Activated T-cell treated with anti-CD3 and anti-CD28 coated beads, Interleukin-2, amount 50 U/mL, for 24 hours (primary cell): ENCODE measurements at regions not wholly inside any gene's neighbourhood (a gene's known extent, or its start where the extent isn't known, plus 50 kb on each side); places are given as distances from the start of the nearest gene placed in this dataset.

Experiments
- DNase-seq: peaks from one replicate; pipeline ENCODE4 v3.0.0-alpha.2; 2020
- H3K27ac Mint-ChIP-seq: 2 replicates; pipeline ENCODE4 v1.8.0; 2020; ENCODE audit warnings: mild to moderate bottlenecking, mixed read lengths
- H3K27me3 Mint-ChIP-seq: 2 replicates; pipeline ENCODE4 v1.8.0; 2020; ENCODE audit warnings: mixed read lengths
- H3K36me3 Mint-ChIP-seq: 2 replicates; pipeline ENCODE4 v1.8.0; 2020; ENCODE audit warnings: low read depth, mixed read lengths
- H3K4me1 Mint-ChIP-seq: 2 replicates; pipeline ENCODE4 v1.8.0; 2020; ENCODE audit warnings: low read depth, mixed read lengths
- H3K4me3 Mint-ChIP-seq: 2 replicates; pipeline ENCODE4 v1.8.0; 2020; ENCODE audit warnings: mild to moderate bottlenecking, moderate library complexity, mixed read lengths
- H3K9me3 Mint-ChIP-seq: 2 replicates; pipeline ENCODE4 v1.8.0; 2020; ENCODE audit warnings: mixed read lengths

DNA sequence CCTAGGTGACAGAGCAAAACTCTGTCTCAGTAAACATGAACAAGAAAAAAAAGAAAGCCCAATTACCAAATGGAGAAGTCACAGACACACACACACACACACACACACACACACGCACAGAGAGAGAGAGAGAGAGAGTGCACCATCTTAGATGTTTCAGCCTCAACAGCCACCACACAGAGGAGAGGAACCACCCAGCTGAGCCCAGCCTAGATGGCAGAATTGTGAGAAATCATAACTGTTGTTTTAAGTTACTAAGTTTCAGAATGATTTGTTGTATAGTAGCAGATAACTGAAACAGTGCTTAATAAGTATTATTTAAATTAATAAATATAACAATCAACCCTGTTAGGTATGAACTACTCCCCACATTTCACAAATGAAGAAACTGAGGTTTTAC, 321.2 kb downstream of the ZNF621 start:
- Mint-ChIP-seq H3K4me1 (no peaks in the 10 kb centered on the region), H3K27me3 (peaks cover 5% of the 10 kb centered on the region), H3K9me3 (no peaks in the 10 kb centered on the region), H3K27ac (no peak overlapping the region), H3K4me3 (no peak overlapping the region), H3K36me3 (no peaks in the 10 kb centered on the region)
- DNase-seq: no peak

GRCh38 chr3:40846451-40846850, 321.7 kb downstream of the ZNF621 start:
- no peaks in the 10 kb centered on the region for H3K9me3 Mint-ChIP-seq
- no peak overlapping the region for H3K27ac Mint-ChIP-seq
- no peak overlapping the region for H3K4me3 Mint-ChIP-seq

GRCh38 chr3:40847551-40847992, 322.8 kb downstream of the ZNF621 start:
- Mint-ChIP-seq H3K4me3 (no peak overlapping the region), H3K27ac (no peak overlapping the region), H3K4me1 (no peaks in the 10 kb centered on the region), H3K9me3 (no peaks in the 10 kb centered on the region), H3K27me3 (peaks cover 5% of the 10 kb centered on the region), H3K36me3 (no peaks in the 10 kb centered on the region)
- no peak for DNase-seq

More at GRCh38 chr3:40846451-40846850, 321.7 kb downstream of the ZNF621 start:
- H3K36me3 Mint-ChIP-seq: no peaks in the 10 kb centered on the region
- H3K4me1 Mint-ChIP-seq: no peaks in the 10 kb centered on the region
- DNase-seq: no peak
- peaks cover 5% of the 10 kb centered on the region for H3K27me3 Mint-ChIP-seq

- no peak for DNase-seq
- H3K9me3 Mint-ChIP-seq: no peaks in the 10 kb centered on the region
- H3K27me3 Mint-ChIP-seq: peaks cover 5% of the 10 kb centered on the region
- no peak overlapping the region for H3K27ac Mint-ChIP-seq
- H3K4me3 Mint-ChIP-seq: no peak overlapping the region
- H3K36me3 Mint-ChIP-seq: no peaks in the 10 kb centered on the region
- H3K4me1 Mint-ChIP-seq: no peaks in the 10 kb centered on the region
Observed at GRCh38 chr3:40848421-40848820, 323.7 kb downstream of the ZNF621 start.

GRCh38 chr3:40850861-40851260, 326.1 kb downstream of the ZNF621 start:
- Mint-ChIP-seq H3K4me3 (no peak overlapping the region), H3K4me1 (no peaks in the 10 kb centered on the region), H3K27ac (no peak overlapping the region), H3K27me3 (peaks cover 5% of the 10 kb centered on the region), H3K36me3 (no peaks in the 10 kb centered on the region), H3K9me3 (no peaks in the 10 kb centered on the region)
- DNase-seq: no peak

DNA sequence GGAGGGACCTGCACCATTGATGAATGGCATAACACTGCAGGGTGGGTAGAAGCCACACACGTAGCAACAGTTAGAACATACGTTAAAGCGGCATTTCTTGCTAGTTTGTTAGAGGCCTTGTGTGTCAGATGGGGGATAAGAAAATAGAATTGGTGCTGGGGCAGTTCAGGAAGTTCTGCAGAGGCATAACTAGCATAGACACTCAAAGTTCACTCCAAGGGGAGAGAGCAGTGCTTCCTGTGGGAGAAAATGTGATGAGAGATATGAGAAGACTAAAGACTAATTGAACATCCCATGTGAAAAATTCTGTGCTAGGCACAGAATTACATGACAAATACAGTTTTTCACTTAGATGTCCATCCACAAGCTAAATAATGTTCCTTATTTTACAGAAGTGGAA, 327.1 kb downstream of the ZNF621 start:
- no peaks in the 10 kb centered on the region for H3K36me3 Mint-ChIP-seq
- DNase-seq: no peak
- H3K4me3 Mint-ChIP-seq: no peak overlapping the region
- no peaks in the 10 kb centered on the region for H3K9me3 Mint-ChIP-seq
- H3K27me3 Mint-ChIP-seq: no peaks in the 10 kb centered on the region
- H3K4me1 Mint-ChIP-seq: no peaks in the 10 kb centered on the region
- H3K27ac Mint-ChIP-seq: no peak overlapping the region

GRCh38 chr3:40852712-40853111, 328.0 kb downstream of the ZNF621 start:
- H3K4me1 Mint-ChIP-seq: no peaks in the 10 kb centered on the region
- H3K9me3 Mint-ChIP-seq: no peaks in the 10 kb centered on the region
- no peak for DNase-seq
- H3K27me3 Mint-ChIP-seq: no peaks in the 10 kb centered on the region
- H3K27ac Mint-ChIP-seq: no peak overlapping the region
- no peaks in the 10 kb centered on the region for H3K36me3 Mint-ChIP-seq
- H3K4me3 Mint-ChIP-seq: no peak overlapping the region

DNA sequence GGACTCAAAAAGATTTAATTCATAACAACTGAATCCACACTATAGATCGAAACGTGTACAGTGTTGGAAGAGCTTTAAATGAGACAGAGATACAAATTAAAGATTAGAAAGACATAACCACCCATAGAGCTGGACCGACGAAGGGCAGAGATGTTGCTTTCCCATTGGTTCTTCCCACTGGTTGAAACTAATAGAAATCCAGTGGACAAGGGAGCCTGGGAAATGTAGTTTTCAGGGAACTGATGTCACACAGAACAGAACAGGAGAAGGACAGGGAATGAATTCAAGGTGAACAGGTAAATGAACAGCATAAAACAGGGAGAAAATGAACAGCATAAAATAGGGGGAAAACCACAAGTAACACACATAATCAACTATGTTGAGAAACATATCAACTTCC, 328.7 kb downstream of the ZNF621 start:
- Mint-ChIP-seq H3K4me3 (no peak overlapping the region), H3K36me3 (no peaks in the 10 kb centered on the region), H3K4me1 (no peaks in the 10 kb centered on the region), H3K27me3 (no peaks in the 10 kb centered on the region), H3K27ac (no peak overlapping the region), H3K9me3 (no peaks in the 10 kb centered on the region)
- no peak for DNase-seq

DNA sequence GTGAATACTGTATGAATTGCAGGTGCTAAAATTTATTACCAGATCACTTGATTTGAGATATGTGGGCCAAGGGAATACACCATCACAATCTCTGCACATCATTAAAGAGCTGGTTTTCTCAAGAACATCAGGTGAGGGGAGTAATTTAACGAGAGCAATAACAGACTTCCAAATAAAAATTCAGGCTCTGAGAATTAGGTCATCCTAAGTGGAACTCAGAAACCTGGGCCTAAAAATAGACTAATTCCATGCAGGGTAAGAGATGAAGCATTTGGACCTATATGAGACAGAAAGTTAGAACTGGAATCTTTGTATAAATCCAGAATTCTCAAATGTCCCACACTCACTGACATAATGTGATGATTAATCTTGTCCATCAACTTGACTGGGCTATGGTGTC, 331.1 kb downstream of the ZNF621 start:
- H3K9me3 Mint-ChIP-seq: no peaks in the 10 kb centered on the region

GRCh38 chr3:40858364-40859115, 333.8 kb downstream of the ZNF621 start:
- Mint-ChIP-seq H3K27me3 (peaks cover 4% of the 10 kb centered on the region), H3K4me3 (no peak overlapping the region)

More for the DNA sequence above, 331.1 kb downstream of the ZNF621 start:
- Mint-ChIP-seq H3K36me3 (no peaks in the 10 kb centered on the region), H3K27ac (no peak overlapping the region), H3K27me3 (no peaks in the 10 kb centered on the region), H3K4me3 (no peak overlapping the region), H3K4me1 (no peaks in the 10 kb centered on the region)
- DNase-seq: no peak

DNA sequence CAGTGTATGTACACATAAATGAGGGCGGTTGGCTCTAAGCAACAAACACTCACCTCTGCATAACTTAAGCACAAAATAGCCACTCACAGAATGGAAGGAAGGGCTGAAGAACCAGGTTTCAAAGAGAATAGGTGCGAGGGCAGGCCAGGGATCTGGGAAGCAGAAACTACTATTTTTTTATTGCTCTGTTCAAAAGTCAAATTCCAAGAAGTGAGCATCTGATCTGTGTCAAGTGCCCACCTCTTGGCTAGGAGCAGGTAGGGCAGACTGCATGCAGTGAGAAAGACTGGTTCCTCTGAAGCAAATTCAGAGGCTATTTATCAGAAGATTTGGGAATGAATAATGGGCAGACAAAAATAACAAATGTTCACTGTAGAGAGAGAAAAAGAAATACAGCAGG, 336.4 kb upstream of the CTNNB1 start:
- Mint-ChIP-seq H3K4me3 (no peak overlapping the region), H3K9me3 (no peaks in the 10 kb centered on the region), H3K4me1 (no peaks in the 10 kb centered on the region), H3K27ac (no peak overlapping the region), H3K36me3 (no peaks in the 10 kb centered on the region), H3K27me3 (peaks cover 7% of the 10 kb centered on the region)
- DNase-seq: no peak

More at GRCh38 chr3:40858364-40859115, 333.8 kb downstream of the ZNF621 start:
- Mint-ChIP-seq H3K9me3 (no peaks in the 10 kb centered on the region), H3K27ac (no peak overlapping the region), H3K36me3 (no peaks in the 10 kb centered on the region), H3K4me1 (no peaks in the 10 kb centered on the region)
- DNase-seq: no peak

GRCh38 chr3:40864146-40864782, 335.0 kb upstream of the CTNNB1 start:
- H3K36me3 Mint-ChIP-seq: no peaks in the 10 kb centered on the region
- DNase-seq: no peak
- peaks cover 7% of the 10 kb centered on the region for H3K27me3 Mint-ChIP-seq
- H3K4me1 Mint-ChIP-seq: no peaks in the 10 kb centered on the region
- H3K9me3 Mint-ChIP-seq: no peaks in the 10 kb centered on the region
- H3K27ac Mint-ChIP-seq: no peak overlapping the region
- H3K4me3 Mint-ChIP-seq: no peak overlapping the region

DNA sequence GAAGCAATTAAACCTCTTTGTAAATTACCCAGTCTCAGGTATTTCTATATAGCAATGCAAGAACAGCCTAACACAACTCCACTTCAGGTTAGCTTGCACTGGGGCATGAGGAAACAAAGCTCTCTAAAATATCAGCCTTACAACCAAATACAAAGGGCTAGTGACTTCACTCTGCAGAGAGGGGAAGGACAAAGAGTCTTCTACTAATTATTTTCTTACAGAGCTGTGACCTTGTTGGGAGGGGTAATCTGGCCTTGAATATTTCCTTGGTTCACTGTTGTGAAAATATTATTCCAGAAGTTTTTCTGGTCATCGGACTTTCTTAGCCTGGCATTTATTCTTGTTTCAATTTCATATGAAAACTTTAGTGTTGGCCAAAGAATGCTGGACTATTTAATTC, 334.4 kb upstream of the CTNNB1 start:
- Mint-ChIP-seq H3K27me3 (peaks cover 7% of the 10 kb centered on the region), H3K36me3 (no peaks in the 10 kb centered on the region), H3K9me3 (no peaks in the 10 kb centered on the region), H3K27ac (no peak overlapping the region), H3K4me3 (no peak overlapping the region), H3K4me1 (no peaks in the 10 kb centered on the region)
- no peak for DNase-seq

DNA sequence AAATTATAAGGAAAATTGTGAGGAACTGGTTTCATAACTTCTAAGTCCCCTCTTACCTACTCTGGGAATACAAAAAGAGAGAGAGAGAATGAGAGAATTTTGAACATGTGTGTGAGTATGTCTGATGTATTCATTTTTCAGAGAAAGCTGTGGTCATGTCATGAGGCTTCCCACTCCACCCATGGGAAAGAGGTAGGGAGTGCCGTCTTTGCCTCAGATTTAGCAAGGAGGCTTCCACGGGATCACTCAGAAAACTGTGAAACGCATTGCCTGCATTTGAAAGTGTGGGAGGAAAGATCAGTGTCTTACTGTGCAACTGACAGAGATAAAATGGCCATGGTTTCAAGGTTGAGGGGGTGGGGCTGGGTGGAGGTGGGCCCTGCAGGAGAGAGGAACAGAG, 331.5 kb upstream of the CTNNB1 start:
- H3K27ac Mint-ChIP-seq: no peak overlapping the region

GRCh38 chr3:40869013-40869412, 330.3 kb upstream of the CTNNB1 start:
- Mint-ChIP-seq H3K4me3 (no peak overlapping the region), H3K9me3 (no peaks in the 10 kb centered on the region), H3K36me3 (no peaks in the 10 kb centered on the region), H3K27me3 (peaks cover 3% of the 10 kb centered on the region), H3K4me1 (no peaks in the 10 kb centered on the region), H3K27ac (no peak overlapping the region)
- DNase-seq: no peak

More for the DNA sequence above, 331.5 kb upstream of the CTNNB1 start:
- no peaks in the 10 kb centered on the region for H3K9me3 Mint-ChIP-seq
- H3K4me3 Mint-ChIP-seq: no peak overlapping the region
- H3K27me3 Mint-ChIP-seq: peaks cover 7% of the 10 kb centered on the region
- no peak for DNase-seq
- no peaks in the 10 kb centered on the region for H3K36me3 Mint-ChIP-seq
- no peaks in the 10 kb centered on the region for H3K4me1 Mint-ChIP-seq
